PC-9 (cell line): ENCODE measurements at regions not wholly inside any gene's neighbourhood (a gene's known extent, or its start where the extent isn't known, plus 50 kb on each side); places are given as distances from the start of the nearest gene placed in this dataset.

ENCODE experiments used
- BruUV-seq: library from RNA; stranded (reverse); fragments of 400-500 nt; replicated peaks from 2 replicates; lab custom pipeline; 2021; lab: Mats Ljungman, UMichigan
- CTCF ChIA-PET: fragments of 300-600 bp; sonication (Branson Sonifier 250); formaldehyde crosslinking; loops from one replicate; lab custom pipeline; 2022; ENCODE audit warnings: antibody characterized with exemption; lab: Charles Lee
- POLR2A ChIA-PET: fragments of 300-600 bp; sonication (Branson Sonifier 250); formaldehyde crosslinking; loops from one replicate; lab custom pipeline; 2022; ENCODE audit warnings: antibody characterized with exemption; ENCODE audit not compliant: unreplicated experiment; lab: Charles Lee
- DNase-seq, 2 experiments: peaks; one replicate each; pipeline versions ENCODE4 v3.0.0 to v3.0.0-alpha.2; 2015 to 2022; ENCODE audit warnings: mixed read lengths in 1 of 2
- H2AFZ ChIP-seq: fragments of 200-600 bp; sonication (generic); 2 replicates; pipeline ENCODE4 v1.8.1; 2017; ENCODE audit warnings: antibody characterized with exemption
- H3F3A ChIP-seq: fragments of 200-600 bp; sonication (generic); 2 replicates; pipeline ENCODE4 v1.8.1; 2017; ENCODE audit warnings: antibody characterized with exemption, mild to moderate bottlenecking, low read depth; ENCODE audit not compliant: insufficient read depth
- H3K27ac ChIP-seq: fragments of 200-600 bp; sonication (generic); 2 replicates; pipeline ENCODE4 v1.6.1; 2016; ENCODE audit warnings: mixed run types
- H3K27me3 ChIP-seq: fragments of 200-600 bp; sonication (generic); 2 replicates; pipeline ENCODE4 v1.6.1; 2016; ENCODE audit warnings: low read depth, mixed run types; ENCODE audit not compliant: insufficient read depth
- H3K36me3 ChIP-seq: fragments of 200-600 bp; sonication (generic); 2 replicates; pipeline ENCODE4 v1.6.1; 2016; ENCODE audit warnings: low read depth, mixed run types
- H3K4me1 ChIP-seq: fragments of 200-600 bp; sonication (generic); replicated peaks from 2 replicates; pipeline ENCODE4 v1.6.1; 2016; ENCODE audit warnings: mixed run types; ENCODE audit not compliant: insufficient read depth
- H3K4me2 ChIP-seq: fragments of 200-600 bp; sonication (generic); 2 replicates; pipeline ENCODE4 v1.6.1; 2017; ENCODE audit warnings: mixed run types
- H3K4me3 ChIP-seq: fragments of 200-600 bp; sonication (generic); 2 replicates; pipeline ENCODE4 v1.6.1; 2016; ENCODE audit warnings: mixed run types
- H3K79me2 ChIP-seq: fragments of 200-600 bp; sonication (generic); 2 replicates; pipeline ENCODE4 v1.6.1; 2017; ENCODE audit warnings: low read depth, mixed run types
- H3K9me2 ChIP-seq: fragments of 200-600 bp; sonication (generic); 2 replicates; pipeline ENCODE4 v1.8.1; 2017; ENCODE audit warnings: mild to moderate bottlenecking; ENCODE audit not compliant: insufficient read depth
- H3K9me3 ChIP-seq: fragments of 200-600 bp; sonication (generic); 2 replicates; pipeline ENCODE4 v1.8.1; 2016; ENCODE audit warnings: low read depth; ENCODE audit not compliant: insufficient read depth
- H4K20me1 ChIP-seq: fragments of 200-600 bp; sonication (generic); 2 replicates; pipeline ENCODE4 v1.8.1; 2017; ENCODE audit not compliant: insufficient read depth
- CTCF ChIP-seq: fragments of 200-600 bp; sonication (generic); conservative IDR thresholded peaks from 2 replicates; pipeline ENCODE4 v1.6.1; 2017; ENCODE audit warnings: mixed run types, antibody characterized with exemption, mild to moderate bottlenecking, moderate library complexity
- EZH2 ChIP-seq: fragments of 200-600 bp; sonication (generic); IDR thresholded peaks from 2 replicates; pipeline ENCODE4 v1.8.0; 2017; ENCODE audit warnings: antibody characterized with exemption, low read depth
- intact Hi-C: fragments of 100-400 bp; cut with micrococcal nuclease; formaldehyde crosslinking; loops from one replicate; pipeline ENCODE4 v1.10.0; 2022; ENCODE audit not compliant: unreplicated experiment

GRCh38 chr12:13924286-13924685 is 57.1 kb downstream of the GRIN2B start:
- Histone ChIP-seq H3K4me2 (no peak overlapping the region), H3K9me3 (no peaks in the 10 kb centered on the region), H3F3A (no peaks in the 10 kb centered on the region), H3K4me3 (no peak overlapping the region), H3K4me1 (no peaks in the 10 kb centered on the region), H3K9me2 (no peaks in the 10 kb centered on the region), H3K27me3 (peaks cover 30% of the 10 kb centered on the region), H3K79me2 (no peaks in the 10 kb centered on the region), H3K27ac (no peak overlapping the region), H3K36me3 (no peaks in the 10 kb centered on the region), H2AFZ (no peak overlapping the region), H4K20me1 (no peaks in the 10 kb centered on the region; the same call in 1 of the 2 replicates)
- BruUV-seq, result no TSS peak
- ChIA-PET POLR2A (no interaction called here), CTCF (no interaction called here)
- no peak for DNase-seq
- intact Hi-C loops, result no loop called here
- TF ChIP-seq EZH2 (no peak), CTCF (no peak)

- no peak for DNase-seq
- Histone ChIP-seq H3K9me2 (no peaks in the 10 kb centered on the region), H2AFZ (no peak overlapping the region), H3K9me3 (no peaks in the 10 kb centered on the region), H3K79me2 (no peaks in the 10 kb centered on the region), H4K20me1 (no peaks in the 10 kb centered on the region), H3F3A (no peaks in the 10 kb centered on the region), H3K4me2 (no peak overlapping the region), H3K27ac (no peak overlapping the region), H3K4me1 (no peaks in the 10 kb centered on the region), H3K27me3 (peaks cover 13% of the 10 kb centered on the region; the same call in 1 of the 2 replicates), H3K36me3 (no peaks in the 10 kb centered on the region), H3K4me3 (no peak overlapping the region)
- ChIA-PET POLR2A (no interaction called here), CTCF (no interaction called here)
- TF ChIP-seq EZH2 (no peak), CTCF (no peak)
- intact Hi-C loops, result no loop called here
- no TSS peak for BruUV-seq
Observed at GRCh38 chr12:13918897-13919296, 62.5 kb downstream of the GRIN2B start.

GRCh38 chr12:13915096-13915495 is 66.3 kb downstream of the GRIN2B start:
- Histone ChIP-seq H3K4me3 (no peak overlapping the region), H3K9me2 (no peaks in the 10 kb centered on the region), H3K27ac (no peak overlapping the region), H3K9me3 (no peaks in the 10 kb centered on the region), H3K79me2 (no peaks in the 10 kb centered on the region), H3K4me2 (no peak overlapping the region), H3K4me1 (no peaks in the 10 kb centered on the region), H3K36me3 (no peaks in the 10 kb centered on the region), H2AFZ (no peak overlapping the region), H3K27me3 (peaks cover 32% of the 10 kb centered on the region; the same call in 1 of the 2 replicates), H3F3A (no peaks in the 10 kb centered on the region), H4K20me1 (no peaks in the 10 kb centered on the region)
- ChIA-PET CTCF (no interaction called here), POLR2A (no interaction called here)
- intact Hi-C loops, result no loop called here
- no TSS peak for BruUV-seq
- TF ChIP-seq EZH2, result no peak
- no peak for TF ChIP-seq CTCF
- no peak for DNase-seq
